SK-N-SH treated with all-trans-retinoic acid at 6 μM for 48 hours (cell line): ENCODE measurements at regions not wholly inside any gene's neighbourhood (a gene's known extent, or its start where the extent isn't known, plus 50 kb on each side); places are given as distances from the start of the nearest gene placed in this dataset.

Source experiments
- CREB5 ChIP-seq: fragments of 250-450 bp; sonication (Bioruptor Pico); IDR thresholded peaks from 2 replicates; pipeline ENCODE4 v1.5.1; 2020; ENCODE audit warnings: low read depth, mild to moderate bottlenecking, moderate library complexity
- ISL1 ChIP-seq: fragments of 250-450 bp; sonication (Bioruptor Pico); IDR thresholded peaks from 2 replicates; pipeline ENCODE4 v2.1.2; 2022; ENCODE audit warnings: mild to moderate bottlenecking, moderate library complexity
- PPARA ChIP-seq: fragments of 250-450 bp; sonication (Bioruptor Pico); IDR thresholded peaks from 2 replicates; pipeline ENCODE4 v1.5.0; 2020; ENCODE audit warnings: mild to moderate bottlenecking, borderline replicate concordance
- RARB ChIP-seq: fragments of 250-450 bp; sonication (Bioruptor Pico); IDR thresholded peaks from 2 replicates; pipeline ENCODE4 v1.8.0; 2021; ENCODE audit warnings: mild to moderate bottlenecking, moderate library complexity
- SNAI2 ChIP-seq: fragments of 250-450 bp; sonication (Bioruptor Pico); IDR thresholded peaks from 2 replicates; pipeline ENCODE4 v1.5.0; 2020; ENCODE audit warnings: mild to moderate bottlenecking, moderate library complexity
- TCF4 ChIP-seq: fragments of 250-450 bp; sonication (Bioruptor Pico); IDR thresholded peaks from 2 replicates; pipeline ENCODE4 v1.8.0; 2021; ENCODE audit warnings: mild to moderate bottlenecking, moderate library complexity, borderline replicate concordance
- ZNF8 ChIP-seq: fragments of 450-650 bp; formaldehyde crosslinking; IDR thresholded peaks from 2 replicates; pipeline ENCODE4 v1.5.0; 2020; ENCODE audit warnings: mild to moderate bottlenecking, moderate library complexity
- TF ChIP-seq, protein P1 (sequence below): fragments of 250-450 bp; sonication (Bioruptor Pico); IDR thresholded peaks from 2 replicates; pipeline ENCODE4 v1.5.1; 2021; ENCODE audit warnings: mild to moderate bottlenecking, moderate library complexity

GRCh38 chr13:26460648-26461047 lies 96.8 kb upstream of the WASF3 start:
- TF ChIP-seq TCF4 (CRISPR knock-in tag) (no peak), SNAI2 (CRISPR knock-in tag) (no peak), ISL1 (CRISPR knock-in tag) (no peak), PPARA (no peak), ZNF8 (no peak), RARB (CRISPR knock-in tag) (no peak), CREB5 (CRISPR knock-in tag) (no peak)
- TF ChIP-seq, protein P1, sequence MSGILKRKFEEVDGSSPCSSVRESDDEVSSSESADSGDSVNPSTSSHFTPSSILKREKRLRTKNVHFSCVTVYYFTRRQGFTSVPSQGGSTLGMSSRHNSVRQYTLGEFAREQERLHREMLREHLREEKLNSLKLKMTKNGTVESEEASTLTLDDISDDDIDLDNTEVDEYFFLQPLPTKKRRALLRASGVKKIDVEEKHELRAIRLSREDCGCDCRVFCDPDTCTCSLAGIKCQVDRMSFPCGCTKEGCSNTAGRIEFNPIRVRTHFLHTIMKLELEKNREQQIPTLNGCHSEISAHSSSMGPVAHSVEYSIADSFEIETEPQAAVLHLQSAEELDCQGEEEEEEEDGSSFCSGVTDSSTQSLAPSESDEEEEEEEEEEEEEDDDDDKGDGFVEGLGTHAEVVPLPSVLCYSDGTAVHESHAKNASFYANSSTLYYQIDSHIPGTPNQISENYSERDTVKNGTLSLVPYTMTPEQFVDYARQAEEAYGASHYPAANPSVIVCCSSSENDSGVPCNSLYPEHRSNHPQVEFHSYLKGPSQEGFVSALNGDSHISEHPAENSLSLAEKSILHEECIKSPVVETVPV (CRISPR knock-in tag) = no peak
